Prostate gland (tissue), 2 donors: ENCODE measurements at regions not wholly inside any gene's neighbourhood (a gene's known extent, or its start where the extent isn't known, plus 50 kb on each side); places are given as distances from the start of the nearest gene placed in this dataset.

Experiments
- POLR2A ChIP-seq: fragments of 450-650 bp; IDR thresholded peaks from one replicate; pipeline ENCODE4 v1.6.1; 2016; ENCODE audit warnings: antibody characterized with exemption, mild to moderate bottlenecking
- POLR2AphosphoS5 ChIP-seq: sonication (generic); formaldehyde crosslinking; IDR thresholded peaks from one replicate; pipeline ENCODE4 v1.6.1; 2017; ENCODE audit warnings: antibody characterized with exemption
- TF ChIP-seq, protein P1 (sequence below), 4 experiments: fragments of 200-600 bp in 2 of 4; fragments of 450-650 bp in 2 of 4; sonication (generic) in 2 of 4; IDR thresholded peaks; 1 replicate in 3 of 4; 2 replicates in 1 of 4; pipeline ENCODE4 v1.5.1; 2016 to 2019; ENCODE audit warnings: antibody characterized with exemption in 4 of 4, mild to moderate bottlenecking in 2 of 4, moderate library complexity in 2 of 4

DNA sequence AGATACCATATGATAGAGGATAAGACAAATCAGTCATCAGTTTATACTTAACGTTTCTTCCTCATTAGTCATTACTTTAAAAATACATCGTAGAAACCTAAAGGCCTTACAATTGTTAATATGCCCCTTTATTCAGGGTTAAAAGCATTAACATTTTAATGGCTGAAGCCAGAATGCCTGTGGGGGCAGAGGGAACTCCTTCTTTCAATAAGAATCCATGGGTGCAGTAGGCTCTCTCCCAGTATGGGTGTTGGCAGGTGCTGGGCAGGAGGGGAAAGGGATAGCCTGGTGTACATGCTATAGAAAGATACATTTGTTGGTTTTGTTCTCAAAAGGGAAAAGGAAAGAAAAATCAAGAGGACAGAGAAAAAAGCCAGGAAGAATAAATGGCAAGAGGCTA lies 1035.7 kb upstream of the POU3F3 start:
- TF ChIP-seq, protein P1, sequence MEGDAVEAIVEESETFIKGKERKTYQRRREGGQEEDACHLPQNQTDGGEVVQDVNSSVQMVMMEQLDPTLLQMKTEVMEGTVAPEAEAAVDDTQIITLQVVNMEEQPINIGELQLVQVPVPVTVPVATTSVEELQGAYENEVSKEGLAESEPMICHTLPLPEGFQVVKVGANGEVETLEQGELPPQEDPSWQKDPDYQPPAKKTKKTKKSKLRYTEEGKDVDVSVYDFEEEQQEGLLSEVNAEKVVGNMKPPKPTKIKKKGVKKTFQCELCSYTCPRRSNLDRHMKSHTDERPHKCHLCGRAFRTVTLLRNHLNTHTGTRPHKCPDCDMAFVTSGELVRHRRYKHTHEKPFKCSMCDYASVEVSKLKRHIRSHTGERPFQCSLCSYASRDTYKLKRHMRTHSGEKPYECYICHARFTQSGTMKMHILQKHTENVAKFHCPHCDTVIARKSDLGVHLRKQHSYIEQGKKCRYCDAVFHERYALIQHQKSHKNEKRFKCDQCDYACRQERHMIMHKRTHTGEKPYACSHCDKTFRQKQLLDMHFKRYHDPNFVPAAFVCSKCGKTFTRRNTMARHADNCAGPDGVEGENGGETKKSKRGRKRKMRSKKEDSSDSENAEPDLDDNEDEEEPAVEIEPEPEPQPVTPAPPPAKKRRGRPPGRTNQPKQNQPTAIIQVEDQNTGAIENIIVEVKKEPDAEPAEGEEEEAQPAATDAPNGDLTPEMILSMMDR (IDR thresholded peaks at IDR 0.05): no peak
- no peak for TF ChIP-seq POLR2A
- no peak for TF ChIP-seq POLR2AphosphoS5
